Tibial artery (tissue), 4 donors: ENCODE measurements at regions not wholly inside any gene's neighbourhood (a gene's known extent, or its start where the extent isn't known, plus 50 kb on each side); places are given as distances from the start of the nearest gene placed in this dataset.

Experiments
- DNase-seq, 2 donors: peaks; one replicate each; pipeline ENCODE4 v3.0.0-alpha.2; 2019
- H3K27ac ChIP-seq, 2 donors: fragments of 200-600 bp; sonication (generic) in 1 of 2; 1 replicate in 1 of 2; 2 replicates in 1 of 2; pipeline ENCODE4 v1.5.1; 2018 to 2019; ENCODE audit warnings: mild to moderate bottlenecking in 1 of 2
- H3K27me3 ChIP-seq, 2 donors: fragments of 200-600 bp; sonication (generic) in 1 of 2; one replicate each; pipeline versions ENCODE4 v1.5.1 to v1.6.0; 2016 to 2019
- H3K36me3 ChIP-seq, 3 donors: fragments of 200-600 bp; sonication (generic) in 2 of 3; one replicate each; pipeline ENCODE4 v1.5.1; 2016 to 2019; ENCODE audit warnings: mild to moderate bottlenecking in 2 of 3
- H3K4me1 ChIP-seq, 4 donors: fragments of 200-600 bp; sonication (generic) in 2 of 4; 1 replicate in 3 of 4; 2 replicates in 1 of 4; pipeline ENCODE4 v1.5.1; 2016 to 2019
- H3K4me3 ChIP-seq, 2 donors: fragments of 200-600 bp; sonication (generic) in 1 of 2; 1 replicate in 1 of 2; 2 replicates in 1 of 2; pipeline ENCODE4 v1.5.1; 2018 to 2019; ENCODE audit warnings: mild to moderate bottlenecking in 2 of 2
- H3K9me3 ChIP-seq, 3 donors: fragments of 200-600 bp; sonication (generic) in 1 of 3; one replicate each; pipeline ENCODE4 v1.5.1; 2016 to 2019
- CTCF ChIP-seq, 2 experiments: fragments of 200-600 bp in 1 of 2; fragments of 450-650 bp in 1 of 2; IDR thresholded peaks; one replicate each; pipeline ENCODE4 v1.5.1; 2017 to 2019; ENCODE audit warnings: antibody characterized with exemption in 2 of 2, mild to moderate bottlenecking in 1 of 2, moderate library complexity in 1 of 2
- intact Hi-C: fragments of 100-400 bp; cut with DNase I; formaldehyde crosslinking; loops from one replicate; pipeline ENCODE4 v1.15.0; 2023; ENCODE audit warnings: low total_unique reads

GRCh38 chr18:40013001-40013609 is 1941.9 kb upstream of the PIK3C3 start:
- no peaks in the 10 kb centered on the region for H3K4me1 ChIP-seq
- DNase-seq: no peak
- intact Hi-C loops: no loop called here
- H3K27me3 ChIP-seq: no peaks in the 10 kb centered on the region
- no peaks in the 10 kb centered on the region for H3K9me3 ChIP-seq
- no peak overlapping the region for H3K27ac ChIP-seq
- H3K4me3 ChIP-seq: no peak overlapping the region
- no peak for TF ChIP-seq CTCF (IDR thresholded peaks at IDR 0.05)
- no peaks in the 10 kb centered on the region for H3K36me3 ChIP-seq

- Histone ChIP-seq H3K27ac (no peak overlapping the region), H3K4me3 (no peak overlapping the region), H3K36me3 (no peaks in the 10 kb centered on the region), H3K9me3 (no peaks in the 10 kb centered on the region), H3K4me1 (no peaks in the 10 kb centered on the region), H3K27me3 (no peaks in the 10 kb centered on the region)
- no peak for DNase-seq
- intact Hi-C loops: no loop called here
- TF ChIP-seq CTCF (IDR thresholded peaks at IDR 0.05): no peak
Measured at GRCh38 chr18:40011201-40011600, 1943.8 kb upstream of the PIK3C3 start.

GRCh38 chr18:40006634-40007033 is 1948.4 kb upstream of the PIK3C3 start:
- TF ChIP-seq CTCF (IDR thresholded peaks at IDR 0.05): no peak
- intact Hi-C loops: no loop called here
- no peaks in the 10 kb centered on the region for H3K27me3 ChIP-seq
- no peaks in the 10 kb centered on the region for H3K9me3 ChIP-seq
- H3K36me3 ChIP-seq: no peaks in the 10 kb centered on the region
- DNase-seq: no peak
- H3K4me1 ChIP-seq: no peaks in the 10 kb centered on the region
- H3K27ac ChIP-seq: no peak overlapping the region
- no peak overlapping the region for H3K4me3 ChIP-seq

GRCh38 chr18:40004246-40004645 is 1950.8 kb upstream of the PIK3C3 start:
- TF ChIP-seq CTCF (IDR thresholded peaks at IDR 0.05): no peak
- no peak for DNase-seq
- no peak overlapping the region for H3K4me3 ChIP-seq
- intact Hi-C loops: no loop called here
- no peaks in the 10 kb centered on the region for H3K36me3 ChIP-seq
- H3K9me3 ChIP-seq: no peaks in the 10 kb centered on the region
- H3K27me3 ChIP-seq: no peaks in the 10 kb centered on the region
- H3K27ac ChIP-seq: no peak overlapping the region
- no peaks in the 10 kb centered on the region for H3K4me1 ChIP-seq

- Histone ChIP-seq H3K9me3 (no peaks in the 10 kb centered on the region), H3K27me3 (no peaks in the 10 kb centered on the region), H3K27ac (no peak overlapping the region), H3K36me3 (no peaks in the 10 kb centered on the region), H3K4me1 (no peaks in the 10 kb centered on the region), H3K4me3 (no peak overlapping the region)
- no peak for DNase-seq
- intact Hi-C loops: no loop called here
- no peak for TF ChIP-seq CTCF (IDR thresholded peaks at IDR 0.05)
Measured at GRCh38 chr18:39998317-39998716, 1956.7 kb upstream of the PIK3C3 start.

- no peak overlapping the region for H3K4me3 ChIP-seq
- H3K36me3 ChIP-seq: no peaks in the 10 kb centered on the region
- intact Hi-C loops: no loop called here
- H3K27ac ChIP-seq: no peak overlapping the region
- no peaks in the 10 kb centered on the region for H3K27me3 ChIP-seq
- no peak for DNase-seq
- H3K4me1 ChIP-seq: no peaks in the 10 kb centered on the region
- TF ChIP-seq CTCF (IDR thresholded peaks at IDR 0.05): no peak
- H3K9me3 ChIP-seq: no peaks in the 10 kb centered on the region
Measured at GRCh38 chr18:39994498-39994897, 1960.5 kb upstream of the PIK3C3 start.
